ENCODE measurements at regions not wholly inside any gene's neighbourhood (a gene's known extent, or its start where the extent isn't known, plus 50 kb on each side); places are given as distances from the start of the nearest gene placed in this dataset.

GRCh38 chr10:57788117-57788516, 479.6 kb downstream of the IPMK start:
- DNase-seq (ENCODE audit: low spot score): no peak

- DNase-seq (ENCODE audit: low spot score): no peak
Measured at GRCh38 chr10:57786850-57787750, 480.6 kb downstream of the IPMK start.

- DNase-seq (ENCODE audit: low spot score): no peak
Measured at GRCh38 chr10:57786331-57786730, 481.4 kb downstream of the IPMK start.

DNA sequence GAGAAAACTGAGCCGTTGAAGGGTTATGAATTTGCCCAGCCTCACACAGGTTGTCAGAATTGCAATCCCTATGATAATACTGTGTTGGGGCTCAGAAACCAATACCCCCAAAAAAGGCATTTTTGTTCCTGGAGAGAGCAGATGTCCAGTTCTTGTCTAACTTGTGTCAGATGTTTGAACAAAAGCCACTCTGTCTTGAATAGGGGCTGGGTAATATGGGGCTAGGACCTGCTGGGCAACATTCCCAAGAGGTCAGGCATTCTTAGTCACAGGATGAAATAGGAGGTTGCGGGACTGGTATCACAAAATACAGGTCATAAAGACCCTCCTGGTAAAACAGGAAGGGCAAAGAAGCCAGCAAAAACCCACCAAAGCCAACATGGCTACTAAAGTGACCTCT, 482.1 kb downstream of the IPMK start:
- DNase-seq (ENCODE audit: low spot score): no peak

GRCh38 chr10:57785068-57785467, 482.6 kb downstream of the IPMK start:
- no peak for DNase-seq (ENCODE audit: low spot score)

- no peak for DNase-seq (ENCODE audit: low spot score)
Measured at GRCh38 chr10:57776688-57777432, 490.8 kb downstream of the IPMK start.

DNA sequence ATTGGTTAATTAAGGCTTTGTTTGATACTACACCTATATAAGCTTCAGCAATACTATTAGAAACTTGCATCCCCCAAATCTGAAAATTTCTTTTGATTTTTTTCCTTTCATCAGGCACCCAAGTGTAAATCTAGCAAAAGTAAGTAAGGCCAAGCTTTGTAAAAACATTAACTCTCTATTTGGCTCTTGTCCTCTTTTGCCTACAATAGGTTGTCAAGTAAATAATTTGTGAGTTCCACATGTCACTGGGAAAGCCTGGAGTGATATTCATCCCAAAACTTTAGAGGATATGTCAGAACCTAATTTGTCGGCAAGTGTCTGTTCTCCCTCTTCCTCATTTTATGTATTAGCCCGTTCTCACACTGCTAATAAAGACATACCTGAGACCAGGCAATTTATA, 492.4 kb downstream of the IPMK start:
- no peak for DNase-seq (ENCODE audit: low spot score)

GRCh38 chr10:57769298-57769697, 498.4 kb downstream of the IPMK start:
- DNase-seq (ENCODE audit: low spot score): no peak

DNA sequence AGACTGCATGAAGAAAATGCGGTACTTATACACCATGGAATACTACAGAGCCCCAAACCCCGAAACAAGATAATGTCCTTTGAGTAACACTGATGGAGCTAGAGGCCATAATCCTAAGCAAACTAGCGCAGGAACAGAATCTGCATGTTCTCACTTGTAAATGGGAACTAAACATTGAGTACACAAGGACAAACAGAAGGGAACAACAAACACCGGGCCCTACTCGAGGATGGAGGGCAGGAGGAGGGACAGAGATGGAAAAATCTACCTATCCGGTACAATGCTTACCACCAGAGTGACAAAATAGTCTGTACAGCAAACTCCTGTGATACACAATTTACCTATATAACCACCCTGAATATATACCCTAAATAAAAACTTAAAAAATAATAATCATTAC, 507.9 kb downstream of the IPMK start:
- DNase-seq (ENCODE audit: low spot score): no peak

DNA sequence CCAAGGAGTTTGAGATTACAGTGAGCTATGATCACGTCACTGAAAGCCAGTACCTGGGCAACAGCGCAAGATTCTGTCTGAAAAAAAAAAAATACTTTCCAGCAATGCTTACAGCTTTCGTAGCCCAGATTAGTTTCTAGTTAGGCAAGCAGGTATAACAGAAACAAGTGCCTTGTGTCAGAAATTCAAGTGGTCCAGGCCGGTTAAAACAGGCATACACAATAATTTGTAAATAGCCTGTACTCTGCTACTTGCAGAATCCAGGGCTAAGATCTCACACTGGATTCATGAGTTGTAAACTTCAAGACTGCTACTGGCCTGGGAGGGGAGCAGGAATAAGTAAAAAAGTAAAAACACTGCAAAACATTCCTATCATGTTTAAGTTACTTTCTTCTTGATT, 512.9 kb downstream of the IPMK start:
- DNase-seq (ENCODE audit: low spot score): no peak

DNA sequence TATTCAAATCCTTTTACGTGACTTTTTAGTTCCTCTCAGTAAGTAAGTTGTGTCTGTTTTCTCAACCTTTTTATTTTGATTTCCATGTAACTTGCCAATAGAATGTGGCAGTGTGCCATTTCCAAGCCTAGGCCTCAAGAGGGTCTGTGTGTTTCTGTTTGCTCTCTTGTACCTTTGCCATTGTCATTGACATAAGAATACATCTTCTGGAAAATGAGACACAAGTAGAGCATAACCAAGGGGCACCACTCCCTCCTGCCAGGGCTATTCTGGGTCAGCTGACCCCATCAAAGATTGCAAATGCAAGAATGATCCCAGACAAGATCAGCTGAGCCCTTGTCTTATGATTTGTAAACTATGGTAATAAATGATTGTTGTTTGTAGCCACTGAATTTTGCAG, 524.0 kb downstream of the IPMK start:
- no peak for DNase-seq (ENCODE audit: low spot score)

- DNase-seq (ENCODE audit: low spot score): no peak
Measured at GRCh38 chr10:57741751-57742150, 525.9 kb downstream of the IPMK start.

DNA sequence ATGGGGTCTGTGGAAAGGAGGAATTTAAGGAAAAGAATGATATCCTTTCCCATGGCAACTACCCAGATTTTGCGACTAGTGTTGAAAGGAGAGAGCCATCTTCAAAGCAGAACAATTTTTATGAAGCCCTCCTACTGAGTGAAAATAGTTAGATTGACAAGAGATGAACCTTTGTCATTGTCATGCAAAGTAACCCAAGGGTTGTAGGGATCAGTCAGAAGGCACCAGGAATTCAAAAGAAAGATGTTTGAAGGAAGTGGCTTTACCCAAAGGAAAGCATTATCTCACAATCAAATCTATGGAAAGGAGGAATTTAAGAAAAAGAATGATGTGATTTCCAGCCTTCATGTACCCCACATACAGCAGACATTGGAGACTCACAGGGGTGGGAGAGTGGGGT, 544.4 kb downstream of the IPMK start:
- DNase-seq (ENCODE audit: low spot score): no peak

DNA sequence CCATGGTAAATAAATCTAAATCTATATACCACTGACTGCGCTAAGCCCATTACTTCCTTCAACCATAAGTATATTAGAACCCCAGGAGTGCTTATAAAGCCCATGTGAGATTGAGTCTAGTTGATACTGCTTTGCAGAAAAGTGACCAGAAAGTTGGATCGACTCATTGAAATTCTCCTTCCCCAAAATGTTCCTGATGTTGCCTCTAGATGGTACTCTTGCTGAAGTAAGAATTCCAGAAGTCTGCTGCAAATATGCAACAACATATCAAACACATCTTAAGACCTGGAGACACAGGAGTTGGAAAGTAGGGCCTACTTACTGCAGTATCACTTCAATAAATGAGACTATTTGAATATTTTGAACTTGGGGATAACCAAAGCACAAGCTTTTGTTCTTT, 550.8 kb downstream of the IPMK start:
- DNase-seq (ENCODE audit: low spot score): no peak

GRCh38 chr10:57715233-57715632, 552.5 kb downstream of the IPMK start:
- DNase-seq (ENCODE audit: low spot score): no peak

- DNase-seq (ENCODE audit: low spot score): no peak
Measured at GRCh38 chr10:57707300-57707658, 560.4 kb downstream of the IPMK start.

DNA sequence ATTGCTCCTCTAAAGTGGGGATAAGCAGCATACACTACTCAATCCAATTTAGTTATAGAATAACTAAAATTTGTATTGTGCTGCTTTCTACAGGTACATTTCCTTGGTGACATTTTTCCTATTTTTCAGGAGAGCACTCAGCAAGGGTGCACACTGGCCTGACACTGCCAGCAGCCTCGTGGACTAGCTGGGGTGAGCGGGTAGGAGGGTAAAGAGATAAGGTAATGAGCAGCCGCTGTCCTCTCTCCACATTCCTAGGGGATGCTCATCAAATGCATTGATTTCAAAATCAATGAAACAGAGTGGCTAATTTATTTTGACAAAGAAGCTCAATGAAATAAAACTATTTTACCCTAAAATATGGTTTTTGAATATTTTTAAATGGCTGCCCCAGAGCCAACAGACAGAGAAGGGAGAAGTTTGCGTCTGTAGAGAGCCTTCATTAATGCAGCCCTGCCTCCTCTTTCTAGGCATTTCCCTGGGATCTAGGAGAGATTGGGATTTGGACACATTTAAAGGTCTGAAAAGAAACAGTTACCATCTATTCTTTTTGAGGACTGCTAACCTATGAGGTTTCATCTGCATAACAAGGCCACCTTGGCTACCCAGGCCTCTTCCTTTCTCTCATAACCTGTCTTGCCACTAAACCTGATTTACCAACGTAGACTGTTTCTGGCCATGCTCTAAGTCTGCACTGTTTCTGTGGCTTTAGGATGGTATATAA, 561.0 kb downstream of the IPMK start:
- DNase-seq (ENCODE audit: low spot score): no peak

- no peak for DNase-seq (ENCODE audit: low spot score)
Measured at GRCh38 chr10:57706016-57706415, 561.7 kb downstream of the IPMK start.

DNA sequence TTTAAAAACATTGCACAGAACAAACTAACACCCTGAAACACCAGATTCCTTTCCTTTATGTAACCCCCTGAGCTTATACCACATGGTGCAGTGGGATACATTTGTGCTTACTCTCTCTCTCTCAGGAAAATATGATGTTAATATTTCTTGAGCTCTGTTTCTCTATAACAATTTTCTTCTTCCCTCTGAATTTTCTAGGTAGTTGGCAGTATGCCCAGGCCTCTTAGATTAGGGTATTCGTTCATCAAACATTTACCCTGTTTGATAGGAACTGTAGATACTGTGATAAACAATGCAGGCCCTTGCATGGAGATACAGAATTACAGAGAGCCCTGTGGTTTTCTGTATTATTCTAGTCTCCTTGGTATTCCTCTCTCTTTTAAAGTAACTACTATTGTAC, 567.8 kb downstream of the IPMK start:
- DNase-seq (ENCODE audit: low spot score): no peak

DNA sequence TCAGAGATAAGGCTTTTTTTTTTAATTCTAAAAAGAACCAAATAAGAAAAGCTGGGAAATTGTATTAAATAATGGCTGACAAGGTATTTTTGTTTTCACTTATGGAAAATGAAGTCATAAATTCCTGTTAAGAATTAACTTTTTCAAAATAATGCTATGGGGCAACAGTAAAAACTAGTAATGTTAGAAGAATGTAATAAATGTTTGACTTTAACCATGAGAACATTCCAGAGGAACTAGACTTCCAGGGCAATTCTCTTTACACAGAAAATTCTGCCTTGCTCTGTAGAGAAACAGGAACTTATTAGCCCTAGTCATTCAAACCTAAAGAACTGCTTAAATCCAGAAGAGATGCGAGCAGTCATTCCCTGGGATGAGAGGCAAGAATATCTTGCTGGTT, 571.1 kb downstream of the IPMK start:
- no peak for DNase-seq (ENCODE audit: low spot score)

DNA sequence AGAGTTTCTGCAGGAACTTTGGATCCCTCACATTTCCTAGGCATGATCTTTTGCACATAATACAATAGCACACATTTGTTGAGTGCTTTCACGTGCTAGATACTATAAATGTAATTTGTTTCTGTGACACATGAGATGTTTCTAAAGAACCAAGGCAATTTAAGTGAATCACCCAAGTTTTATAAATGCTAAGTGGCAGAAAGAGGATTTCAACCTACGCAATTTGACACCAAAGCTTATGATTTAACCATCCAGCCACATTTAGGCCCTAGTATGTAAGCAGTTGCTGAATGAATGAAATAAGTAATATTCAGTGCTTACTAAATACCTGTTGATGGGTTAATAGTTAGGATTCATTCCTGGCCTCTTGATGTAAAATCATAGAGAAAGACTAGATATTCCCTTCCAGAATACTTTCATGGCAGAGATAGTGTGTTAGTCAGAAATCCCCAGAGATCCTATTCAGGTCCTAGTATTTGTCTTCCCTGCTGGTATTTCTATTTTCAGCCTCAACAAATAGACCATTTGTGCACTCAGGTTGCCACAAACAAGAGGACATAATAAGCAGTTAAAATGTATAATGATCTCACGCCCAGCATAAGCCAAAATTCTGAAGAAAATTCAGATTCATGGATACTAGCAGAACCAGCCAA, 572.6 kb downstream of the IPMK start:
- DNase-seq (ENCODE audit: low spot score): no peak

- no peak for DNase-seq (ENCODE audit: low spot score)
Measured at GRCh38 chr10:57692255-57692980, 575.3 kb downstream of the IPMK start.
